Endothelial cell (in vitro differentiated cells): ENCODE measurements at regions not wholly inside any gene's neighbourhood (a gene's known extent, or its start where the extent isn't known, plus 50 kb on each side); places are given as distances from the start of the nearest gene placed in this dataset.

Source experiments
- DNase-seq: peaks from one replicate; pipeline ENCODE4 v3.0.0; 2021; ENCODE audit warnings: low spot score
- H3K27ac Mint-ChIP-seq: one replicate; pipeline ENCODE4 v1.8.0; 2021; ENCODE audit warnings: mixed read lengths, inconsistent platforms; ENCODE audit not compliant: unreplicated experiment
- H3K27me3 Mint-ChIP-seq: one replicate; pipeline ENCODE4 v1.8.0; 2021; ENCODE audit warnings: mild to moderate bottlenecking, moderate library complexity, mixed read lengths, inconsistent platforms; ENCODE audit not compliant: unreplicated experiment
- H3K36me3 Mint-ChIP-seq: one replicate; pipeline ENCODE4 v1.8.0; 2021; ENCODE audit warnings: mild to moderate bottlenecking, low read depth, mixed read lengths, inconsistent platforms; ENCODE audit not compliant: unreplicated experiment
- H3K4me1 Mint-ChIP-seq: one replicate; pipeline ENCODE4 v1.8.0; 2021; ENCODE audit warnings: mild to moderate bottlenecking, mixed read lengths, inconsistent platforms; ENCODE audit not compliant: unreplicated experiment
- H3K4me3 Mint-ChIP-seq: one replicate; pipeline ENCODE4 v1.8.0; 2021; ENCODE audit warnings: mild to moderate bottlenecking, mixed read lengths, inconsistent platforms; ENCODE audit not compliant: unreplicated experiment
- H3K9me3 Mint-ChIP-seq: one replicate; pipeline ENCODE4 v1.8.0; 2021; ENCODE audit warnings: mixed read lengths, inconsistent platforms; ENCODE audit not compliant: unreplicated experiment
- CTCF ChIP-seq: fragments of 200-600 bp; sonication (generic); IDR thresholded peaks from one replicate; pipeline ENCODE4 v1.5.0; 2021; ENCODE audit warnings: antibody characterized with exemption; ENCODE audit not compliant: unreplicated experiment

- Mint-ChIP-seq H3K27ac (no peak overlapping the region), H3K9me3 (no peaks in the 10 kb centered on the region), H3K4me3 (no peak overlapping the region), H3K27me3 (peaks cover 4% of the 10 kb centered on the region), H3K36me3 (no peaks in the 10 kb centered on the region), H3K4me1 (peaks cover 14% of the 10 kb centered on the region)
- TF ChIP-seq CTCF: no peak
- no peak for DNase-seq
Observed at GRCh38 chr15:61403884-61404283, 174.8 kb upstream of the RORA start.

- H3K4me1 Mint-ChIP-seq: peaks cover 14% of the 10 kb centered on the region
- no peak for TF ChIP-seq CTCF
- no peaks in the 10 kb centered on the region for H3K9me3 Mint-ChIP-seq
- no peak for DNase-seq
- no peak overlapping the region for H3K27ac Mint-ChIP-seq
- no peaks in the 10 kb centered on the region for H3K36me3 Mint-ChIP-seq
- peaks cover 4% of the 10 kb centered on the region for H3K27me3 Mint-ChIP-seq
- no peak overlapping the region for H3K4me3 Mint-ChIP-seq
Observed at GRCh38 chr15:61401903-61402698, 173.0 kb upstream of the RORA start.

GRCh38 chr15:61398310-61398709, 169.2 kb upstream of the RORA start:
- H3K4me3 Mint-ChIP-seq: no peak overlapping the region
- TF ChIP-seq CTCF: no peak
- no peak for DNase-seq
- H3K27ac Mint-ChIP-seq: no peak overlapping the region
- no peaks in the 10 kb centered on the region for H3K9me3 Mint-ChIP-seq
- H3K36me3 Mint-ChIP-seq: no peaks in the 10 kb centered on the region
- peaks cover 2% of the 10 kb centered on the region for H3K4me1 Mint-ChIP-seq
- H3K27me3 Mint-ChIP-seq: no peaks in the 10 kb centered on the region

- no peaks in the 10 kb centered on the region for H3K27me3 Mint-ChIP-seq
Observed at GRCh38 chr15:61396235-61396919, 167.3 kb upstream of the RORA start.

More at GRCh38 chr15:61396235-61396919, 167.3 kb upstream of the RORA start:
- Mint-ChIP-seq H3K9me3 (no peaks in the 10 kb centered on the region), H3K27ac (no peak overlapping the region), H3K36me3 (no peaks in the 10 kb centered on the region), H3K4me1 (no peaks in the 10 kb centered on the region), H3K4me3 (no peak overlapping the region)
- TF ChIP-seq CTCF: no peak
- no peak for DNase-seq
